ENCODE measurements at regions not wholly inside any gene's neighbourhood (a gene's known extent, or its start where the extent isn't known, plus 50 kb on each side); places are given as distances from the start of the nearest gene placed in this dataset.
A peak's percentile ranks its signal among the peaks of the same experiment; 100 is the strongest.

GRCh38 chr10:44685220-44685619, 225.9 kb upstream of the TMEM72 start:
- DNase-seq (ENCODE audit: low spot score) = no peak

GRCh38 chr10:44685747-44686146, 225.4 kb upstream of the TMEM72 start:
- no peak for DNase-seq (ENCODE audit: low spot score)

GRCh38 chr10:44689368-44689767, 221.8 kb upstream of the TMEM72 start:
- DNase-seq (ENCODE audit: low spot score) = peak; percentile 55

GRCh38 chr10:44696496-44696895, 214.6 kb upstream of the TMEM72 start:
- DNase-seq (ENCODE audit: low spot score) = no peak

GRCh38 chr10:44697116-44697515, 214.0 kb upstream of the TMEM72 start:
- DNase-seq (ENCODE audit: low spot score) = no peak

GRCh38 chr10:44702531-44702930, 208.6 kb upstream of the TMEM72 start:
- DNase-seq (ENCODE audit: low spot score) = no peak

- DNase-seq (ENCODE audit: low spot score) = no peak
Observed at GRCh38 chr10:44703241-44704155, 207.6 kb upstream of the TMEM72 start.

- DNase-seq (ENCODE audit: low spot score) = no peak
Observed at GRCh38 chr10:44704616-44705015, 206.5 kb upstream of the TMEM72 start.

GRCh38 chr10:44706745-44707144, 204.4 kb upstream of the TMEM72 start:
- no peak for DNase-seq (ENCODE audit: low spot score)

- DNase-seq (ENCODE audit: low spot score) = no peak
Observed at GRCh38 chr10:44713307-44713706, 197.8 kb upstream of the TMEM72 start.

- no peak for DNase-seq (ENCODE audit: low spot score)
Observed at GRCh38 chr10:44714451-44714850, 196.7 kb upstream of the TMEM72 start.

GRCh38 chr10:44715136-44715535, 196.0 kb upstream of the TMEM72 start:
- no peak for DNase-seq (ENCODE audit: low spot score)

- no peak for DNase-seq (ENCODE audit: low spot score)
Observed at GRCh38 chr10:44716470-44717015, 194.6 kb upstream of the TMEM72 start.

GRCh38 chr10:44723082-44723481, 188.1 kb upstream of the TMEM72 start:
- DNase-seq (ENCODE audit: low spot score) = no peak

- DNase-seq (ENCODE audit: low spot score) = no peak
Observed at GRCh38 chr10:44723619-44724325, 187.4 kb upstream of the TMEM72 start.

- no peak for DNase-seq (ENCODE audit: low spot score)
Observed at GRCh38 chr10:44724415-44725174, 186.5 kb upstream of the TMEM72 start.

- DNase-seq (ENCODE audit: low spot score) = no peak
Observed at GRCh38 chr10:44725404-44725803, 185.7 kb upstream of the TMEM72 start.

- DNase-seq (ENCODE audit: low spot score) = no peak
Observed at GRCh38 chr10:44731283-44731682, 179.9 kb upstream of the TMEM72 start.

GRCh38 chr10:44733501-44734488, 177.3 kb upstream of the TMEM72 start:
- DNase-seq (ENCODE audit: low spot score) = peak; percentile 28

GRCh38 chr10:44742248-44742647, 168.9 kb upstream of the TMEM72 start:
- no peak for DNase-seq (ENCODE audit: low spot score)

GRCh38 chr10:44743535-44743934, 167.6 kb upstream of the TMEM72 start:
- no peak for DNase-seq (ENCODE audit: low spot score)
